ENCODE measurements at regions not wholly inside any gene's neighbourhood (a gene's known extent, or its start where the extent isn't known, plus 50 kb on each side); places are given as distances from the start of the nearest gene placed in this dataset.

DNA sequence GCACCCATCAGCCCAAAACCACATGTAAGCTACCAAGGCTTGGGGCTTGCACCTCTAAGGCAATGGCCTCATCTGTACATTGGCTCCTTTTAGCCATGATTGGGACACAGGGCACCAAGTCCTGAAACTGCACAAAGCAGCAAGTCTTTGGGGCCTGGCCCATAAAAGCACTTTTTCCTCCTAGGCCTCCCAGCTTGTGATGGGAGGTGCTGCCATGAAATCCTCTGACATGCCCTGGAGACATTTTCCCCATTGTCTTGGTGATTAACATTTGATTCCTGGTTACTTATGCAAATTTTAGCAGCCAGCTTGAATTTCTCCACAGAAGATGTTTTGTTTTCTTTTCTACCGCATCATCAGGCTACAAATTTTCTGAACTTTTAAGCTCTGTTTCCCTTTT is 58.5 kb upstream of the PABPC4L start:
- in situ Hi-C loops (cut with MboI; ENCODE audit: low sequenced_read_pairs in 4 of 4): no loop called here
- H3K27ac ChIP-seq: no peak overlapping the region
- no peaks in the 10 kb centered on the region for H3K9me3 ChIP-seq
- DNase-seq: no peak
- no peaks in the 10 kb centered on the region for H3K36me3 ChIP-seq
- no peaks in the 10 kb centered on the region for H3K4me1 ChIP-seq
- intact Hi-C loops (cut with DNase I; ENCODE audit: low total_unique reads): no loop called here
- no peak for ATAC-seq
- TF ChIP-seq POLR2A (IDR thresholded peaks at IDR 0.05): no peak
- TF ChIP-seq CTCF (IDR thresholded peaks at IDR 0.05 in 4 of 5, conservative IDR thresholded peaks at IDR 0.05 in 1 of 5): no peak
- H3K27me3 ChIP-seq: no peaks in the 10 kb centered on the region
- no peak overlapping the region for H3K4me3 ChIP-seq

Measured in gastrocnemius medialis (tissue), 4 donors.